Neutrophil (primary cell): ENCODE measurements at regions not wholly inside any gene's neighbourhood (a gene's known extent, or its start where the extent isn't known, plus 50 kb on each side); places are given as distances from the start of the nearest gene placed in this dataset.

ENCODE experiments used
- H3K27ac ChIP-seq: fragments of 200-600 bp; sonication (generic); 2 replicates; pipeline ENCODE4 v1.5.1; 2016; ENCODE audit warnings: mild to moderate bottlenecking, moderate library complexity
- H3K27me3 ChIP-seq: fragments of 200-600 bp; sonication (generic); 2 replicates; pipeline ENCODE4 v1.6.0; 2016; ENCODE audit warnings: mild to moderate bottlenecking
- H3K36me3 ChIP-seq: fragments of 200-600 bp; sonication (generic); 2 replicates; pipeline ENCODE4 v1.5.1; 2017
- H3K4me1 ChIP-seq, 2 experiments: fragments of 200-600 bp in 1 of 2; sonication (generic) in 1 of 2; 1 replicate in 1 of 2; 2 replicates in 1 of 2; pipeline versions ENCODE4 v1.5.1 to v1.6.1; 2013 to 2016; ENCODE audit warnings: low read depth in 1 of 2, low read length in 1 of 2, mild to moderate bottlenecking in 1 of 2, moderate library complexity in 1 of 2; ENCODE audit not compliant: control insufficient read depth in 1 of 2, insufficient read depth in 1 of 2
- H3K4me3 ChIP-seq, 2 experiments: fragments of 200-600 bp in 1 of 2; sonication (generic) in 1 of 2; 1 replicate in 1 of 2; 2 replicates in 1 of 2; pipeline ENCODE4 v1.5.1; 2013 to 2016; ENCODE audit warnings: low read depth in 1 of 2, low read length in 1 of 2, mild to moderate bottlenecking in 1 of 2, moderate library complexity in 1 of 2
- H3K9me3 ChIP-seq: fragments of 200-600 bp; sonication (generic); 2 replicates; pipeline ENCODE4 v1.5.1; 2016
- CTCF ChIP-seq: fragments of 200-600 bp; sonication (generic); IDR thresholded peaks from 2 replicates; pipeline ENCODE4 v1.5.1; 2016; ENCODE audit warnings: antibody characterized with exemption

- H3K27me3 ChIP-seq, result peaks cover 54% of the 10 kb centered on the region
- H3K4me3 ChIP-seq, result no peak overlapping the region
- no peaks in the 10 kb centered on the region for H3K9me3 ChIP-seq
- no peak for TF ChIP-seq CTCF
- H3K27ac ChIP-seq, result no peak overlapping the region
- H3K4me1 ChIP-seq, result no peaks in the 10 kb centered on the region
- no peaks in the 10 kb centered on the region for H3K36me3 ChIP-seq
These were observed 235.3 kb downstream of the ABHD5 start for GRCh38 chr3:43926055-43926454.

GRCh38 chr3:43932921-43933320 is 242.2 kb downstream of the ABHD5 start:
- no peak for TF ChIP-seq CTCF
- Histone ChIP-seq H3K27ac (no peak overlapping the region), H3K36me3 (no peaks in the 10 kb centered on the region), H3K9me3 (no peaks in the 10 kb centered on the region), H3K27me3 (peaks cover 22% of the 10 kb centered on the region), H3K4me3 (no peak overlapping the region), H3K4me1 (no peaks in the 10 kb centered on the region)

- TF ChIP-seq CTCF, result no peak
- no peaks in the 10 kb centered on the region for H3K9me3 ChIP-seq
- no peaks in the 10 kb centered on the region for H3K36me3 ChIP-seq
- peaks cover 31% of the 10 kb centered on the region for H3K27me3 ChIP-seq
- no peak overlapping the region for H3K4me3 ChIP-seq
- H3K4me1 ChIP-seq, result peaks cover 0 to 4% of the 10 kb centered on the region in 2 experiments
- no peak overlapping the region for H3K27ac ChIP-seq
These were observed 257.3 kb downstream of the ABHD5 start for GRCh38 chr3:43948013-43948412.

GRCh38 chr3:43949594-43949993 is 258.9 kb downstream of the ABHD5 start:
- Histone ChIP-seq H3K4me1 (peaks cover 0 to 4% of the 10 kb centered on the region in 2 experiments), H3K27ac (no peak overlapping the region), H3K9me3 (no peaks in the 10 kb centered on the region), H3K36me3 (no peaks in the 10 kb centered on the region), H3K27me3 (peaks cover 47% of the 10 kb centered on the region), H3K4me3 (no peak overlapping the region)
- no peak for TF ChIP-seq CTCF

- H3K36me3 ChIP-seq, result no peaks in the 10 kb centered on the region
- no peak overlapping the region for H3K4me3 ChIP-seq
- TF ChIP-seq CTCF, result no peak
- H3K27me3 ChIP-seq, result peaks cover 59% of the 10 kb centered on the region
- H3K4me1 ChIP-seq, result peaks cover 0 to 4% of the 10 kb centered on the region in 2 experiments
- H3K9me3 ChIP-seq, result no peaks in the 10 kb centered on the region
- H3K27ac ChIP-seq, result no peak overlapping the region
These were observed 260.0 kb downstream of the ABHD5 start for GRCh38 chr3:43950775-43951174.

GRCh38 chr3:43951813-43952212 is 261.1 kb downstream of the ABHD5 start:
- H3K9me3 ChIP-seq, result no peaks in the 10 kb centered on the region
- H3K36me3 ChIP-seq, result no peaks in the 10 kb centered on the region
- no peak overlapping the region for H3K4me3 ChIP-seq
- H3K4me1 ChIP-seq, result peaks cover 0 to 4% of the 10 kb centered on the region in 2 experiments
- peaks cover 69% of the 10 kb centered on the region for H3K27me3 ChIP-seq
- no peak overlapping the region for H3K27ac ChIP-seq
- no peak for TF ChIP-seq CTCF
